Astrocyte of the spinal cord (primary cell): ENCODE measurements at regions not wholly inside any gene's neighbourhood (a gene's known extent, or its start where the extent isn't known, plus 50 kb on each side); places are given as distances from the start of the nearest gene placed in this dataset.

Experiments
- DNase-seq: peaks from one replicate; pipeline ENCODE4 v3.0.0; 2011; ENCODE audit warnings: low read depth, low spot score
- H3K4me3 ChIP-seq: 2 replicates; pipeline ENCODE4 v1.5.1; 2011; ENCODE audit warnings: low read depth, mild to moderate bottlenecking, low read length, moderate library complexity
- in situ Hi-C: cut with HindIII; loops from 2 replicates; pipeline ENCODE4 v1.10.0; 2017; ENCODE audit warnings: low sequenced_read_pairs
- TF ChIP-seq, protein P1 (sequence below): IDR thresholded peaks from 2 replicates; pipeline ENCODE4 v1.5.1; 2012; ENCODE audit warnings: low read depth, mild to moderate bottlenecking, low read length, inconsistent platforms

DNA sequence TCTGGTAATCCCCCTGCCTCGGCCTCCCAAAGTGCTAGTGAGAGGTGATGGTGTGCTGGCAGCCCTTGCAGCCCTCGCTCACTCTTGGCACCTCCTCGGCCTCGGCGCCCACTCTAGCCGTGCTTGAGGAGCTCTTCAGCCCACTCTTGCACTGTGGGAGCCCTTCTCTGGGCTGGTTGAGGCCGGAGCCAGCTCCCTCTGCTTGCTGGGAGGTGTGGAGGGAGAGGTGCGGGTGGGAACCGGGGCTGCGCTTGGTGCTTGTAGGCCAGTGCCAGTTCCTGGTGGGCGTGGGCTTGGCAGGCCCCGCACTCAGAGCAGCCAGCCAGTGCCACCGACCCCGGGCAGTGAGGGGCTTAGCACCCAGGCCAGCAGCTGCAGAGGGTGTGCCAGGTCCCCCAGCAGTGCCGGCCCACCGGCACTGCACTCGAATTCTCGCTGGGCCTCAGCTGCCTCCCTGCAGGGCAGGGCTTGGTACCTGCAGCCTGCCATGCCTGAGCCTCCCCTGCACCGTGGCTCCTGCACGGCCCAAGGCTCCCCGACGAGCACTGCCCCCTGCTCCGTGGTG is 189.0 kb upstream of the ASCC3 start:
- in situ Hi-C loops: no loop called here
- DNase-seq: no peak
- TF ChIP-seq, protein P1, sequence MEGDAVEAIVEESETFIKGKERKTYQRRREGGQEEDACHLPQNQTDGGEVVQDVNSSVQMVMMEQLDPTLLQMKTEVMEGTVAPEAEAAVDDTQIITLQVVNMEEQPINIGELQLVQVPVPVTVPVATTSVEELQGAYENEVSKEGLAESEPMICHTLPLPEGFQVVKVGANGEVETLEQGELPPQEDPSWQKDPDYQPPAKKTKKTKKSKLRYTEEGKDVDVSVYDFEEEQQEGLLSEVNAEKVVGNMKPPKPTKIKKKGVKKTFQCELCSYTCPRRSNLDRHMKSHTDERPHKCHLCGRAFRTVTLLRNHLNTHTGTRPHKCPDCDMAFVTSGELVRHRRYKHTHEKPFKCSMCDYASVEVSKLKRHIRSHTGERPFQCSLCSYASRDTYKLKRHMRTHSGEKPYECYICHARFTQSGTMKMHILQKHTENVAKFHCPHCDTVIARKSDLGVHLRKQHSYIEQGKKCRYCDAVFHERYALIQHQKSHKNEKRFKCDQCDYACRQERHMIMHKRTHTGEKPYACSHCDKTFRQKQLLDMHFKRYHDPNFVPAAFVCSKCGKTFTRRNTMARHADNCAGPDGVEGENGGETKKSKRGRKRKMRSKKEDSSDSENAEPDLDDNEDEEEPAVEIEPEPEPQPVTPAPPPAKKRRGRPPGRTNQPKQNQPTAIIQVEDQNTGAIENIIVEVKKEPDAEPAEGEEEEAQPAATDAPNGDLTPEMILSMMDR: no peak
- H3K4me3 ChIP-seq: no peak overlapping the region

DNA sequence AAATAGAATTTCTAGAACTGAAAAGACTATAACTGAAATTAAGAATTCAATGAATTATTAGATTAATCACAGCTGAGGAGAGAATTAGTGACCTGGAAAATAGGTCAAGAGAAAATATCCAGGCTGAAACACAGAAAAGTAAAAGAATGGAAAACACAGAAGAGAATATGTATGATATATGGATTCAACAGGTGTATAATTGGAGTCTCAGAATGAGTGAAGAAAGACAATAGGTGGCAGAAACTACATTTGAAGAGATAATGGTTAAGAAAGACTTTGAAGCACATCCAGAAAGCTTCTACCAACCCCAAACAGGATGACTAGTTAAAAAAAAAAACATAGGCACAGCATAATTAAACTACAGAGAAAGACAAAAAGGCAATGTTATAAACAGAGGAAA is 196.2 kb upstream of the ASCC3 start:
- H3K4me3 ChIP-seq: no peak overlapping the region
- in situ Hi-C loops: no loop called here
- no peak for DNase-seq
- TF ChIP-seq, protein P1: no peak

DNA sequence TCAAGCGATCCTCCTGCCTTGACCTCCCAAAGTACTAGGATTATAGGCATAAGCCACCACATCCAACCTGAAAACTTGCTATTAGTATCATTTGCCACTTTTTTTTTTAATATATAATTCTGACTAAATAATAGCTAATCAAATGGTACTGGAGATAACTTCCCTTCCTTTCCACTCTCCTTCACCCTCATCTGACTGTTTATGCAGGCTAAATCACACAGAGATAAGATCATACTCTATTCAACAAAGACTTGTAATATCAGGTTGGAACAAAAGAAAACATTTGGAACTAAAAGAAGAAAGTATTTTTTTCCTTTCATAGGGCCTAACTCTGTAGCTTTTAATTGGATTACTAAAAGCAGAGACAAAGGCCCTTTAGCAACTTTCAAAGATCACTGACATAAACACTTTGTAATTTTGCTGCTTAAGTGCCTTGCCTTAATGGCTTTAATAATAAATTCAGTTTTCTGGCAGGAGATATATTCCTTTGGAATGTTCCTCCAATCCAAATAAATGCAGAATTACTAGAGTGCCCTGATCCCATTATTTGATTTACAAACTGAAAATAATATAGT is 198.7 kb upstream of the ASCC3 start:
- no peak overlapping the region for H3K4me3 ChIP-seq
- TF ChIP-seq, protein P1: no peak
- DNase-seq: no peak
- in situ Hi-C loops: no loop called here

DNA sequence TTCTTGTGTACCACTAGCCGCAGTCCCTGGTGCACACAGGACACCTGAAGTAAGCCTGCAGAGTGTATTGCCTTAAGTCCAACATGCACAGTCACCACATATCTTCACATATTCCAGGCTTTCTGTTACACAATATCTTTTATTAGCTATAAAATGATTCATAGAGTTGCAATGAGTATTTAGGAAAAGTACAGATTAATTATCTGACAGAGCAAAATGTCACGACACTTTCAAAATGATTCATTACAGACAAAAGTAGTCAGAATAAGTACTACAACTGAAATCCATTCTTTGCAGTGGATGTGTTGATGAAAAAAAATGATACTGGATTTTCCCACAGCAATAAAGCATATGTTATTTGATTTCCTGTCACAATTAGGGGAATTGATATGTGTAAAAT is 199.5 kb upstream of the ASCC3 start:
- DNase-seq: no peak
- no peak overlapping the region for H3K4me3 ChIP-seq
- TF ChIP-seq, protein P1: no peak
- in situ Hi-C loops: no loop called here

- peak; percentile 49 for DNase-seq
- TF ChIP-seq, protein P1: no peak
- in situ Hi-C loops: no loop called here
- no peak overlapping the region for H3K4me3 ChIP-seq
Measured at GRCh38 chr6:101083533-101084175, 202.5 kb upstream of the ASCC3 start.

DNA sequence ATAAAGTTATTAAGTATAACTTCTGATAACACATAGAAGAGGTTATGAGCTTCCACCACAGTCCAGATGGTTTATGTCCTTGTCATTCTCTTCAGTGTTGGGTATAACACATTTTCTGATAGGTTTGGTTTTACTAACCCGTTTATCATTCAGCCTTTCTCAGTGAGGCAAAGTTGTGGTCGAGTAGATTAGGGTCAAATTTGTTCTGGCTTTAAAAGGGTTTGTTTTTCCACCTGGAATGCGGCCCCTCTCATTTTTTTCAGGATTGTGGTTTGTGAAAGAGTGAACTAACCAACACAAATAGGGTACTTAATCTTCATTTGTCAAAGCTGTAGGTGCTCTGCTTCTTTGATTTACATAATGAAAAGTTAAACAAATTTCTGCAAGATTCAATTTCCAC is 204.2 kb upstream of the ASCC3 start:
- DNase-seq: peak; percentile 16
- TF ChIP-seq, protein P1: no peak
- H3K4me3 ChIP-seq: no peak overlapping the region
- in situ Hi-C loops: no loop called here
